ENCODE measurements at regions not wholly inside any gene's neighbourhood (a gene's known extent, or its start where the extent isn't known, plus 50 kb on each side); places are given as distances from the start of the nearest gene placed in this dataset.

DNA sequence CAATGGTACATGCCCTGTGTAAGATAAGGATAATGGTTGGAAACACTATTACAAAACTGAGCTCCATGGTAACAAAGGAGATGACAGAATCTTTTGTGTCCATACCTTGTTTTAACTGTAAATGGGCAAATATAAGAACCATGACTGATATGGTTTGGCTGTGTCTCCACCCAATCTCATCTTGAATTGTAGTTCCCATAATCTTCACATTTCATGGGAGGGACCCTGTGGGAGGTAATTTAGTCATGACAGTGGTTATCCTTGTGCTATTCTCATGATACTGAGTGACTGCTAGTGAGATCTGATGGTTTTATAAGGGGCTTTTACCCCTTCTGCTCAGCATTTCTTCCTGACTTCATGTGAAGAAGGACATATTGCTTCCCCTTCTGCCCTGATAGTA lies 211.7 kb upstream of the RGPD4 start:
- TF ChIP-seq, protein P1, sequence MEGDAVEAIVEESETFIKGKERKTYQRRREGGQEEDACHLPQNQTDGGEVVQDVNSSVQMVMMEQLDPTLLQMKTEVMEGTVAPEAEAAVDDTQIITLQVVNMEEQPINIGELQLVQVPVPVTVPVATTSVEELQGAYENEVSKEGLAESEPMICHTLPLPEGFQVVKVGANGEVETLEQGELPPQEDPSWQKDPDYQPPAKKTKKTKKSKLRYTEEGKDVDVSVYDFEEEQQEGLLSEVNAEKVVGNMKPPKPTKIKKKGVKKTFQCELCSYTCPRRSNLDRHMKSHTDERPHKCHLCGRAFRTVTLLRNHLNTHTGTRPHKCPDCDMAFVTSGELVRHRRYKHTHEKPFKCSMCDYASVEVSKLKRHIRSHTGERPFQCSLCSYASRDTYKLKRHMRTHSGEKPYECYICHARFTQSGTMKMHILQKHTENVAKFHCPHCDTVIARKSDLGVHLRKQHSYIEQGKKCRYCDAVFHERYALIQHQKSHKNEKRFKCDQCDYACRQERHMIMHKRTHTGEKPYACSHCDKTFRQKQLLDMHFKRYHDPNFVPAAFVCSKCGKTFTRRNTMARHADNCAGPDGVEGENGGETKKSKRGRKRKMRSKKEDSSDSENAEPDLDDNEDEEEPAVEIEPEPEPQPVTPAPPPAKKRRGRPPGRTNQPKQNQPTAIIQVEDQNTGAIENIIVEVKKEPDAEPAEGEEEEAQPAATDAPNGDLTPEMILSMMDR (conservative IDR thresholded peaks at IDR 0.05; ENCODE audit: low read depth in 2 of 2) = no peak
- TF ChIP-seq EZH2 (IDR thresholded peaks at IDR 0.05; ENCODE audit: low read depth, unreplicated experiment) (no peak), POLR2AphosphoS5 (IDR thresholded peaks at IDR 0.05; ENCODE audit: low read depth) (no peak), CREB1 (CRISPR knock-in tag; IDR thresholded peaks at IDR 0.05; ENCODE audit: low read depth) (no peak), ZNF114 (CRISPR knock-in tag; IDR thresholded peaks at IDR 0.05) (no peak), EZH2phosphoT487 (IDR thresholded peaks at IDR 0.05; ENCODE audit: unreplicated experiment) (no peak), JUNB (IDR thresholded peaks at IDR 0.05; ENCODE audit: unreplicated experiment) (no peak), REST (IDR thresholded peaks at IDR 0.05; ENCODE audit: unreplicated experiment) (no peak), NANOG (IDR thresholded peaks at IDR 0.05; ENCODE audit: borderline replicate concordance) (no peak), ETS1 (IDR thresholded peaks at IDR 0.05) (no peak), ZNF331 (CRISPR knock-in tag; IDR thresholded peaks at IDR 0.05; ENCODE audit: low read depth) (no peak), STAT1 (IDR thresholded peaks at IDR 0.05; ENCODE audit: unreplicated experiment) (no peak)
